ENCODE measurements at regions not wholly inside any gene's neighbourhood (a gene's known extent, or its start where the extent isn't known, plus 50 kb on each side); places are given as distances from the start of the nearest gene placed in this dataset.

DNA sequence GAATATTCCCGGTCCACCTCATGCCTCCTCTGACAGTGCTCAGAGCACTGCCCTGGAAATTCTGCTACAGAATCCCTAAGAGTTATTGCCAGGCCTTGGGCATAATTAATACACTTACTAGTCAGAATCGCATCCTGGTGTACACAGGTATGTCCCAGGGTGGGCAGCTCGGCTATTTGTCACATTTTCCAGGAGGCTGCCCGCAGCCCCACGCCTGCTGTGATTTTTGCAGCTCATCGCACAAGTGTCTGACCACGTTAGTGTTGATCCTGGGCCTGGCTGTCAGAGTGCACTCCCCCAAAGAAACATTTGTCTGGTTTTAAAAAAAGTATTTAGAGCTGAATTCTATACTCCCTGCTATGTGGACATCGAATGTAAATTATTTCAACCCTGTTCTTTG, 105.4 kb downstream of the CD83 start:
- TF ChIP-seq, protein P1, sequence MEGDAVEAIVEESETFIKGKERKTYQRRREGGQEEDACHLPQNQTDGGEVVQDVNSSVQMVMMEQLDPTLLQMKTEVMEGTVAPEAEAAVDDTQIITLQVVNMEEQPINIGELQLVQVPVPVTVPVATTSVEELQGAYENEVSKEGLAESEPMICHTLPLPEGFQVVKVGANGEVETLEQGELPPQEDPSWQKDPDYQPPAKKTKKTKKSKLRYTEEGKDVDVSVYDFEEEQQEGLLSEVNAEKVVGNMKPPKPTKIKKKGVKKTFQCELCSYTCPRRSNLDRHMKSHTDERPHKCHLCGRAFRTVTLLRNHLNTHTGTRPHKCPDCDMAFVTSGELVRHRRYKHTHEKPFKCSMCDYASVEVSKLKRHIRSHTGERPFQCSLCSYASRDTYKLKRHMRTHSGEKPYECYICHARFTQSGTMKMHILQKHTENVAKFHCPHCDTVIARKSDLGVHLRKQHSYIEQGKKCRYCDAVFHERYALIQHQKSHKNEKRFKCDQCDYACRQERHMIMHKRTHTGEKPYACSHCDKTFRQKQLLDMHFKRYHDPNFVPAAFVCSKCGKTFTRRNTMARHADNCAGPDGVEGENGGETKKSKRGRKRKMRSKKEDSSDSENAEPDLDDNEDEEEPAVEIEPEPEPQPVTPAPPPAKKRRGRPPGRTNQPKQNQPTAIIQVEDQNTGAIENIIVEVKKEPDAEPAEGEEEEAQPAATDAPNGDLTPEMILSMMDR (IDR thresholded peaks at IDR 0.05; ENCODE audit: control insufficient read depth, insufficient read depth, low read depth, low read length, missing control alignments): no peak
- H3K4me3 ChIP-seq (ENCODE audit: control insufficient read depth, low read depth, low read length): no peak overlapping the region
- DNase-seq (ENCODE audit: low read depth): no peak

DNA sequence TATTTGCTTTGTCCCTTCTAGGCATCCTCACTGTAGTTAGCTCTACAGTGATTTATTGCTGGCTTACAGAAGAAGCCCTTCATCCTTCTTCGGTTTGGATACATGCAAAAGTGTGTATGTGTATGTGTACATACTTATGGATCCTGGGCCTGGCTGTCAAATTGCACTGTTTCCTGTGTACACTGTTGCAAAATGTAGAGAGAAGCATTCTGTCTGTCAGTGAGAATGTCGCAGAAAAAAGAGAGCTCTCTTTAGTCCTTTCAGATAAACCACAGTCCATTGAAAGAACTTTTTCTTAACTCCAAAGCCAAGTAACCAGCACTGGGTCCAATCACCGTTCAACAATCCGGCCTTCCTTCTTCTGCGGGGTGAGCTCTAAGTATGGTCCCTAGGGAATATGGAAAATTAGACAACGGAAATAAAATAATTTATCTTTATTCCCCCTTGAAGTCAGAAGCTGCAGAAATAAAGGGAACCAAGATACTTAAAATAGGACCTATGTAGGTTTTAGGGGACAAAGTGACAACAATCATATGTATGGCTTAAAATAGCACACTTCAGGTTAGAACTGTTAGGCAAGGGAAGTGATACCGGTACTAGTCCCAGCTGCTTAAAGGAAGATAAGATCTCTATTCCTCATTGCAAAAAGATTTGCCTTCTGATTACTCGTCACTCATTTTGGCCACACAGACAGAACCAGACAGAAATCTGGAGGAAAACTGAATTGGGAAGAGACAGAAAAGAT, 107.0 kb downstream of the CD83 start:
- H3K4me3 ChIP-seq (ENCODE audit: control insufficient read depth, low read depth, low read length): no peak overlapping the region
- TF ChIP-seq, protein P1 (IDR thresholded peaks at IDR 0.05; ENCODE audit: control insufficient read depth, insufficient read depth, low read depth, low read length, missing control alignments): no peak
- DNase-seq (ENCODE audit: low read depth): no peak

DNA sequence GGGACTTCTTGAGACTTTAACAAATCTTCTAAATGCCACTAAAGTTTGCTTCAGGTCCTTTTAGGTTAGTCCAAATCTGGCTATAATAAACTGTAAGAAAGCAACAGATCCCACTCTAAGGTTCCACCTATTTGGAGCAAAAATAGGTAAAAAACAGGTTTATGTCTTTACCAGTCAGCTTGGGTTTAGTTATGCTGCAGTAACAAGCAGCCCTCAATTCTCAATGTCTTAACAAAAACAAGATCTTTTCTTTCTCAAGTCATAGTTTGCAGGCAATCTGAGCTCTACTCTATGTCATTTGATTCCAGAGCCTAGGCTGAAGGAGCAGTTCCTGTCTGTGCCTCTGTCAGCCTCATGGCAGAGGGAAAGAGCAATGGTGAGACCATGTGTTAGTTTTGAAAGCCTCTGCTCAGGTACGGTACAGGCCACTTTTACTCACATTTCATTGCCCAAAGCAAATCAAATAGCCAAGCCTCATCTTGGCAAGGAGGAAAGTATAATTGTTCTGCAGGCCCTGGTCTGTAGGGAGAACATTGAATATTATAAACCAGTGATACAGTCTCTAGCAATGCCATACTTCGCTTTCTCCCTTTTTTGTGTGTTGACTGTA, 108.6 kb downstream of the CD83 start:
- TF ChIP-seq, protein P1 (IDR thresholded peaks at IDR 0.05; ENCODE audit: control insufficient read depth, insufficient read depth, low read depth, low read length, missing control alignments): no peak
- H3K4me3 ChIP-seq (ENCODE audit: control insufficient read depth, low read depth, low read length): no peak overlapping the region
- DNase-seq (ENCODE audit: low read depth): no peak

DNA sequence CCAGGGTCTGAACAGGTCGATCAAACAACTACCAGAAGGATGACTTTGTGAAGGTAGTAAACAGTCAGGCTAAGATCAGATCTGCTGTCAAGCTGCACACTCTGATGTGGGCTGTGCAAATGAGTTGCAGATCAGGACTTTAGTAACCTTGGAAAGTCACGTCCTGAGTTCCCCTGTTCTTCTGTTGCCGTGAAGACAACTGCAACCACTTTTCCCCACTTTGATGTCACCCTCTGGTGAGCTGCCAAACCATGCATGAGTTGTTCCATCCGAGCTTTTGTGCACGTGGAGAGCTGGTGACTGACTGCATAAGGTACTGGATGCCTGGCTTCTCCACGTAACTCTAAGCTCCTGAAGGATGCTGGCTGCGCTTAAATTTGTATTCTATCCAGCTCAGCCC, 111.0 kb downstream of the CD83 start:
- no peak overlapping the region for H3K4me3 ChIP-seq (ENCODE audit: control insufficient read depth, low read depth, low read length)
- TF ChIP-seq, protein P1 (IDR thresholded peaks at IDR 0.05; ENCODE audit: control insufficient read depth, insufficient read depth, low read depth, low read length, missing control alignments): no peak
- DNase-seq (ENCODE audit: low read depth): peak; percentile 16

DNA sequence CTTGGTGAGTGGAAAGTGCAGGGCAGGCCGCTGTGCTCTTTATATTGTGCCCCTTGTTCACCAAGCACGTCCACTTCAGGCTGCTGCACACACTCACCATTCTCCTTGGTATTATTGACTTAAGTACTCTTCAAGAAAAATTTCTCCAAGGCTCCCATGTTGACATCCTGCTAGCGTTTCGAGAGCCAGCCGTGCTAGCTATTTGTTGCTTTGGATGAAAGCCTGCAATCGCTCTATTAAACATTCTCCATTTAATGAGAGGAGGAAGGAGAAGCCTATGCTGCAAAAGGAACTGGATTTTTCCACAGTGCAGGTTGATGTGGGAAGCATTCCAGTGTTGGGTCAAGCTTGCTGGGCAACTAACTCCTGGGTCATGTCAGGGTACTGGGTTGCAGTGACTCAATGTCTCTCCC, 113.5 kb downstream of the CD83 start:
- no peak overlapping the region for H3K4me3 ChIP-seq (ENCODE audit: control insufficient read depth, low read depth, low read length)
- DNase-seq (ENCODE audit: low read depth): no peak
- TF ChIP-seq, protein P1 (IDR thresholded peaks at IDR 0.05; ENCODE audit: control insufficient read depth, insufficient read depth, low read depth, low read length, missing control alignments): no peak

DNA sequence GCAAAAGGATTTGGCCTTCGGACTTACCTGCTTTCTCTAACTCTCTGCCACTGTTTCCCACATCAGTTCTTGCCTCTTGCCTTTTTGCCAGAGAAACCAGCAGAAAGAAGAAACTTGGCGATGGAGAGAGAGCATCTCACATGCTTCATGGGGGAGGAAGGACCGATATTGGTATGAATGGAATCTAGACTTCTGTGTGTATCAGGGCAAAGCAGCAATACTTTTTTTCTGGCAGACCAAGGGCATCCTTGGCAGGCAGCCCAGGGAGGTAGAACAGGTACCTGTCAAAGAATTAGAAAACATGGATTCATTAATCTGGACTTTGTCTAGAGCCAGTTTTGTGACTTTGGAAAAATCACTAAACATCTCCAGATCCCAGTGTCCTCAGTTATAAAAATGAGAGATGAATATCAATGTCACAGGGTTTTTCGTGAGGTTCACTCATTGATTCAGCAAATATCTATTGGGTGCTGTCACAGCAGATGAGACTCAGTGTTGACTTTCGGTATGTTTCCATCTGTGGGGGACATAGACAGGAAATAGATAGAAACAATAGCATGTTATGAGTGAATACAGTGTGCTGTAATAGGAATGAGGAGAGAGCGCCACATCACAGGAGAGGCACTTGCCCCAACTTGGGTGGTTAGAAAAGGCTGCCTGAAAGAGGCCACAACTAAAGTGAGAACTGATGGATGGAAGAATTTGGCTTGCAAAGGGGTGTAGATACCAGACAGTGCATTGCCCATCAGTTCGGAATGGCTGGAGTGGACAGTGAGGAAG, 114.1 kb downstream of the CD83 start:
- no peak for DNase-seq (ENCODE audit: low read depth)
- no peak overlapping the region for H3K4me3 ChIP-seq (ENCODE audit: control insufficient read depth, low read depth, low read length)
- TF ChIP-seq, protein P1 (IDR thresholded peaks at IDR 0.05; ENCODE audit: control insufficient read depth, insufficient read depth, low read depth, low read length, missing control alignments): no peak
